Stomach (tissue), 8 donors: ENCODE measurements at regions not wholly inside any gene's neighbourhood (a gene's known extent, or its start where the extent isn't known, plus 50 kb on each side); places are given as distances from the start of the nearest gene placed in this dataset.

Source experiments
- DNase-seq, 2 donors: peaks; one replicate each; pipeline versions ENCODE4 v3.0.0 to v3.0.0-alpha.2; 2013 to 2019
- H3K27ac ChIP-seq, 5 donors: fragments of 200-600 bp in 4 of 5; sonication (generic) in 4 of 5; one replicate each; pipeline ENCODE4 v1.5.1; 2013 to 2019; ENCODE audit warnings: mild to moderate bottlenecking in 1 of 5, moderate library complexity in 1 of 5
- H3K27me3 ChIP-seq, 3 donors: fragments of 200-600 bp; sonication (generic); one replicate each; pipeline ENCODE4 v1.5.1; 2017 to 2019; ENCODE audit warnings: mixed run types in 1 of 3
- H3K36me3 ChIP-seq, 4 donors: fragments of 200-600 bp; sonication (generic); 1 replicate in 3 of 4; 2 replicates in 1 of 4; pipeline ENCODE4 v1.5.1; 2016 to 2019
- H3K4me1 ChIP-seq, 4 donors: fragments of 200-600 bp; sonication (generic); one replicate each; pipeline ENCODE4 v1.5.1; 2016 to 2019
- H3K4me3 ChIP-seq, 4 donors: fragments of 200-600 bp; sonication (generic) in 3 of 4; one replicate each; pipeline ENCODE4 v1.5.1; 2016 to 2019; ENCODE audit warnings: mild to moderate bottlenecking in 1 of 4
- H3K9me3 ChIP-seq, 4 donors: fragments of 200-600 bp; sonication (generic); one replicate each; pipeline ENCODE4 v1.5.1; 2016 to 2019
- CTCF ChIP-seq, 7 experiments: fragments of 450-650 bp in 4 of 7; fragments of 200-600 bp in 3 of 7; sonication (generic) in 3 of 7; IDR thresholded peaks; one replicate each; pipeline ENCODE4 v1.5.1; 2016 to 2019; ENCODE audit warnings: antibody characterized with exemption in 7 of 7, control low read depth in 2 of 7, mild to moderate bottlenecking in 1 of 7
- EP300 ChIP-seq: sonication (generic); formaldehyde crosslinking; IDR thresholded peaks from one replicate; pipeline ENCODE4 v1.6.1; 2017; ENCODE audit warnings: antibody characterized with exemption
- POLR2A ChIP-seq, 4 donors: fragments of 450-650 bp; IDR thresholded peaks; one replicate each; pipeline ENCODE4 v1.6.1; 2016; ENCODE audit warnings: antibody characterized with exemption in 4 of 4, control low read depth in 2 of 4, mild to moderate bottlenecking in 1 of 4, moderate library complexity in 1 of 4
- POLR2AphosphoS5 ChIP-seq, 3 donors: sonication (generic); formaldehyde crosslinking; IDR thresholded peaks; one replicate each; pipeline ENCODE4 v1.6.1; 2016; ENCODE audit warnings: antibody characterized with exemption in 3 of 3
- WGBS, 5 donors: extraction: QIAGEN DNeasy Blood & Tissue Kit in 3 of 5; methylation state at CpG; one replicate each; pipeline versions ENCODE4 v1.1.5 to v1.1.7; 2013 to 2018; 5-methylcytosine and 5-hydroxymethylcytosine counted together
- intact Hi-C: fragments of 100-400 bp; cut with DNase I; formaldehyde crosslinking; loops from one replicate; pipeline ENCODE4 v1.15.1; 2023; ENCODE audit warnings: low total_unique reads
- donor health status: healthy with polysubstance abuse.
- donor health status: Bipolar disorder and iron deficiency.
- donor health status: healthy.

- Histone ChIP-seq H3K4me1 (peaks cover 27 to 84% (median 39%) of the 10 kb centered on the region in 4 donors), H3K36me3 (no peaks in the 10 kb centered on the region), H3K4me3 (no peak overlapping the region), H3K9me3 (no peaks in the 10 kb centered on the region), H3K27me3 (no peaks in the 10 kb centered on the region), H3K27ac (peak overlapping the region in 1 of 5 donors; percentile 87)
- TF ChIP-seq POLR2AphosphoS5 (IDR thresholded peaks at IDR 0.05) (no peak), POLR2A (IDR thresholded peaks at IDR 0.05) (no peak), EP300 (no peak), CTCF (IDR thresholded peaks at IDR 0.05) (no peak)
- no peak for DNase-seq
- intact Hi-C loops: no loop called here
Measured at GRCh38 chr3:177346878-177347277, 149.6 kb upstream of the TBL1XR1 start.

DNA sequence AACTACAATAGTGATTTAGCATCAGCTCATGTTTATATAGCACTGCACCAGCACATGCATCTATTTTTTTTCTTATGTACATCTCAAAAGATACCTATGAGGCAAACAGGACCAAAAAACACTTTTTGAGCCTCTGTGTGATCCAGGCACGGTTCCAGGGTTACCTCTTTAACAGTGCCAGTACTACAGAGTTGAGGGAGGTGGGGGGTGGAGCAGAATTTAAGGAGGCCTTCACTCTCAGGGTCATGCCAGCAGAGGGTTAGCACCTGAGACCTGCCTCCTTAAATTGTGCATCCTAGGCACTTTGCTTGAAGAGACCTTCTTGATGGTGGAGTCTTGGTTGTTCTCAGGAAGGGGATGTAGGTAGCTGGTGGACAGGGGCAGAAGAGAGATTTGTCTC, 150.3 kb upstream of the TBL1XR1 start:
- peaks cover 27 to 86% (median 39%) of the 10 kb centered on the region in 4 donors for H3K4me1 ChIP-seq
- no peak for DNase-seq
- TF ChIP-seq POLR2AphosphoS5 (IDR thresholded peaks at IDR 0.05) (no peak), CTCF (IDR thresholded peaks at IDR 0.05) (no peak), EP300 (no peak), POLR2A (IDR thresholded peaks at IDR 0.05) (no peak)
- intact Hi-C loops: no loop called here
- no peaks in the 10 kb centered on the region for H3K36me3 ChIP-seq
- no peak overlapping the region for H3K4me3 ChIP-seq
- H3K27me3 ChIP-seq: no peaks in the 10 kb centered on the region
- H3K27ac ChIP-seq: peak overlapping the region in 1 of 5 donors; percentile 41
- WGBS, 5 donors: 54 to 85% (median 71%) methylated on average over 1 of the region's 1 CpG
- no peaks in the 10 kb centered on the region for H3K9me3 ChIP-seq

DNA sequence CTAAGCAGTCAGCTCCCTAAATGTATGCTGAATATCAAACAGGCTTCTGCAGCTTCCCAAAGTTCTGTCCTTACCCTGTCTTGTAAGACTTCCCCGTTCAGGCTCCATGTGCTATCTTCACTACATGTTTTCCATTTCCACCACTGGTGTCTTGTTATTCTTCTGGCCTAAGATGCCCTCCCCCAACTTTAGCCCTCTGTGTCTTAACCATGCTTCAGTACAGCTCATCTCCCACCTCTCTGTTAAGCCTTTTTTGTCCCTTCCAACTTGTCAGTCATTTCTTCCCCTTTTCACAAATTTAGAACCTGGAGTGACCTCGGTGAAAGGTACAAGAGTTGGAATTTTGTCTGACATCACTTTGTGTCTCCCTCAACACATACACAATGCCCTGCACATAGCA, 151.7 kb upstream of the TBL1XR1 start:
- Histone ChIP-seq H3K27ac (peak overlapping the region in 1 of 5 donors; percentile 16), H3K4me3 (no peak overlapping the region), H3K36me3 (no peaks in the 10 kb centered on the region), H3K4me1 (peaks cover 27 to 84% (median 32%) of the 10 kb centered on the region in 4 donors), H3K9me3 (no peaks in the 10 kb centered on the region), H3K27me3 (no peaks in the 10 kb centered on the region)
- whole genome bisulfite sequencing, 5 donors: 78 to 96% (median 85%) methylated on average over 2 of the region's 2 CpGs
- TF ChIP-seq POLR2AphosphoS5 (IDR thresholded peaks at IDR 0.05): no peak
- no peak for TF ChIP-seq CTCF (IDR thresholded peaks at IDR 0.05)
- no peak for TF ChIP-seq EP300
- TF ChIP-seq POLR2A (IDR thresholded peaks at IDR 0.05): no peak
- no peak for DNase-seq
- intact Hi-C loops: no loop called here

- no peak for DNase-seq
- H3K4me3 ChIP-seq: no peak overlapping the region
- no peaks in the 10 kb centered on the region for H3K36me3 ChIP-seq
- no peaks in the 10 kb centered on the region for H3K9me3 ChIP-seq
- intact Hi-C loops: no loop called here
- no peak for TF ChIP-seq POLR2A (IDR thresholded peaks at IDR 0.05)
- no peak for TF ChIP-seq POLR2AphosphoS5 (IDR thresholded peaks at IDR 0.05)
- TF ChIP-seq CTCF (IDR thresholded peaks at IDR 0.05): no peak
- TF ChIP-seq EP300: no peak
- peak overlapping the region in 3 of 5 donors; percentile 16 to 31 (median 29) for H3K27ac ChIP-seq
- peaks cover 26 to 85% (median 32%) of the 10 kb centered on the region in 4 donors for H3K4me1 ChIP-seq
- H3K27me3 ChIP-seq: no peaks in the 10 kb centered on the region
- 75 to 81% (median 80%) methylated on average over 2 of the region's 2 CpGs for WGBS, 5 donors
Measured at GRCh38 chr3:177349384-177349783, 152.1 kb upstream of the TBL1XR1 start.
